ENCODE measurements at regions not wholly inside any gene's neighbourhood (a gene's known extent, or its start where the extent isn't known, plus 50 kb on each side); places are given as distances from the start of the nearest gene placed in this dataset.

GRCh38 chr6:53984163-53984562, 127.1 kb upstream of the MLIP start:
- peak; percentile 88 to 90 for ATAC-seq
- TF ChIP-seq FOSB (CRISPR knock-in tag; IDR thresholded peaks at IDR 0.05): no peak
- no peak for TF ChIP-seq BHLHE40 (IDR thresholded peaks at IDR 0.05; ENCODE audit: low read depth, low read length)
- peak; percentile 80 for TF ChIP-seq JUNB (IDR thresholded peaks at IDR 0.05)
- TF ChIP-seq PHF8 (IDR thresholded peaks at IDR 0.05; ENCODE audit: borderline replicate concordance, low read depth): no peak
- TF ChIP-seq SREBF2 (IDR thresholded peaks at IDR 0.05): no peak
- TF ChIP-seq CBX2 (IDR thresholded peaks at IDR 0.05; ENCODE audit: borderline replicate concordance, low read depth): no peak
- no peak for TF ChIP-seq BCL3 (IDR thresholded peaks at IDR 0.05)
- TF ChIP-seq FOSL2 (IDR thresholded peaks at IDR 0.05): peak; percentile 58; the same call in 1 of the 2 replicates
- peak; percentile 65 for TF ChIP-seq FOSL2 (CRISPR knock-in tag; IDR thresholded peaks at IDR 0.05)
- no peak for TF ChIP-seq EHF (CRISPR knock-in tag; IDR thresholded peaks at IDR 0.05)
- TF ChIP-seq CBX8 (IDR thresholded peaks at IDR 0.05): no peak
- TF ChIP-seq CHD4 (IDR thresholded peaks at IDR 0.05; ENCODE audit: borderline replicate concordance): no peak
- TF ChIP-seq ZC3H11A (IDR thresholded peaks at IDR 0.05): no peak
- TF ChIP-seq ESRRA (IDR thresholded peaks at IDR 0.05; ENCODE audit: borderline replicate concordance, low read length): no peak
- TF ChIP-seq MAX (IDR thresholded peaks at IDR 0.05): no peak
- no peak for TF ChIP-seq KDM1A (IDR thresholded peaks at IDR 0.05; ENCODE audit: low read depth)
- no peak for TF ChIP-seq CEBPB (IDR thresholded peaks at IDR 0.05)
- no peak for TF ChIP-seq ELK1 (IDR thresholded peaks at IDR 0.05; ENCODE audit: low read depth, low read length)
- TF ChIP-seq ZFP36 (IDR thresholded peaks at IDR 0.05; ENCODE audit: borderline replicate concordance, partially characterized antibody): no peak
- peak; percentile 47; the same call in 1 of the 2 replicates for TF ChIP-seq GATA3 (IDR thresholded peaks at IDR 0.05; ENCODE audit: borderline replicate concordance)
- TF ChIP-seq, protein P1, sequence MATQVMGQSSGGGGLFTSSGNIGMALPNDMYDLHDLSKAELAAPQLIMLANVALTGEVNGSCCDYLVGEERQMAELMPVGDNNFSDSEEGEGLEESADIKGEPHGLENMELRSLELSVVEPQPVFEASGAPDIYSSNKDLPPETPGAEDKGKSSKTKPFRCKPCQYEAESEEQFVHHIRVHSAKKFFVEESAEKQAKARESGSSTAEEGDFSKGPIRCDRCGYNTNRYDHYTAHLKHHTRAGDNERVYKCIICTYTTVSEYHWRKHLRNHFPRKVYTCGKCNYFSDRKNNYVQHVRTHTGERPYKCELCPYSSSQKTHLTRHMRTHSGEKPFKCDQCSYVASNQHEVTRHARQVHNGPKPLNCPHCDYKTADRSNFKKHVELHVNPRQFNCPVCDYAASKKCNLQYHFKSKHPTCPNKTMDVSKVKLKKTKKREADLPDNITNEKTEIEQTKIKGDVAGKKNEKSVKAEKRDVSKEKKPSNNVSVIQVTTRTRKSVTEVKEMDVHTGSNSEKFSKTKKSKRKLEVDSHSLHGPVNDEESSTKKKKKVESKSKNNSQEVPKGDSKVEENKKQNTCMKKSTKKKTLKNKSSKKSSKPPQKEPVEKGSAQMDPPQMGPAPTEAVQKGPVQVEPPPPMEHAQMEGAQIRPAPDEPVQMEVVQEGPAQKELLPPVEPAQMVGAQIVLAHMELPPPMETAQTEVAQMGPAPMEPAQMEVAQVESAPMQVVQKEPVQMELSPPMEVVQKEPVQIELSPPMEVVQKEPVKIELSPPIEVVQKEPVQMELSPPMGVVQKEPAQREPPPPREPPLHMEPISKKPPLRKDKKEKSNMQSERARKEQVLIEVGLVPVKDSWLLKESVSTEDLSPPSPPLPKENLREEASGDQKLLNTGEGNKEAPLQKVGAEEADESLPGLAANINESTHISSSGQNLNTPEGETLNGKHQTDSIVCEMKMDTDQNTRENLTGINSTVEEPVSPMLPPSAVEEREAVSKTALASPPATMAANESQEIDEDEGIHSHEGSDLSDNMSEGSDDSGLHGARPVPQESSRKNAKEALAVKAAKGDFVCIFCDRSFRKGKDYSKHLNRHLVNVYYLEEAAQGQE (IDR thresholded peaks at IDR 0.05): no peak
- no peak for TF ChIP-seq HDAC2 (IDR thresholded peaks at IDR 0.05)
- no peak for TF ChIP-seq HMGXB4 (CRISPR knock-in tag; IDR thresholded peaks at IDR 0.05; ENCODE audit: borderline replicate concordance)
- TF ChIP-seq NFE2L2 (conservative IDR thresholded peaks at IDR 0.05; ENCODE audit: low read length): no peak
- no peak for TF ChIP-seq ATOH8 (CRISPR knock-in tag; IDR thresholded peaks at IDR 0.05; ENCODE audit: low read depth)
- TF ChIP-seq KDM5A (IDR thresholded peaks at IDR 0.05): no peak
- TF ChIP-seq MAZ (IDR thresholded peaks at IDR 0.05; ENCODE audit: borderline replicate concordance, low read depth, low read length): no peak
- Histone ChIP-seq H3K4me3 (no peak overlapping the region), H3K27ac (peak overlapping the region; percentile 58 to 72; a peak in 4 of 6 replicates), H3K4me2 (peak overlapping the region; percentile 67), H3K4me1 (peaks cover 26% of the 10 kb centered on the region), H3K9me3 (no peaks in the 10 kb centered on the region)
- FAIRE-seq: no peak
- 18% methylated on average over 2 of the region's 2 CpGs for WGBS (ENCODE audit: missing lambda C conversion rate)
- peak; percentile 13 to 68 for DNase-seq (ENCODE audit: low read depth in 1 of 2, low spot score in 1 of 2)
- CTCF ChIA-PET: interaction anchor here (0.6 kb wide), 1 partner anchor 597 kb away, joined by 3 read pairs; no protein-coding TSS in a partner anchor
- POLR2A ChIA-PET: no interaction called here
